Germinal center (tissue), 1 donor: ENCODE measurements at regions not wholly inside any gene's neighbourhood (a gene's known extent, or its start where the extent isn't known, plus 50 kb on each side); places are given as distances from the start of the nearest gene placed in this dataset.
"Not testable (repeated sequence)": the region's sequence is repeated elsewhere in the genome, so short reads cannot be mapped to it uniquely, and the experiment has no call there.

Source experiments
- DNase-seq: peaks from one replicate; pipeline ENCODE4 v3.0.0; 2012; ENCODE audit warnings: mixed read lengths, low spot score

GRCh38 chr7:113217314-113217713 lies 99.0 kb upstream of the SMIM30 start:
- no peak for DNase-seq

- DNase-seq: no peak
Measured at GRCh38 chr7:113216038-113216437, 97.7 kb upstream of the SMIM30 start.

- no peak for DNase-seq
Measured at GRCh38 chr7:113209449-113210203, 91.3 kb upstream of the SMIM30 start.

- no peak for DNase-seq
Measured at GRCh38 chr7:113207931-113208330, 89.6 kb upstream of the SMIM30 start.

- no peak for DNase-seq
Measured at GRCh38 chr7:113207441-113207840, 89.1 kb upstream of the SMIM30 start.

- DNase-seq: no peak
Measured at GRCh38 chr7:113204415-113204814, 86.1 kb upstream of the SMIM30 start.

GRCh38 chr7:113202284-113202683 lies 83.9 kb upstream of the SMIM30 start:
- DNase-seq: no peak

- DNase-seq: no peak
Measured at GRCh38 chr7:113200281-113200680, 81.9 kb upstream of the SMIM30 start.

GRCh38 chr7:113199841-113200240 lies 81.5 kb upstream of the SMIM30 start:
- no peak for DNase-seq

GRCh38 chr7:113199136-113199535 lies 80.8 kb upstream of the SMIM30 start:
- no peak for DNase-seq

- no peak for DNase-seq
Measured at GRCh38 chr7:113198226-113198625, 79.9 kb upstream of the SMIM30 start.

GRCh38 chr7:113197274-113197673 lies 78.9 kb upstream of the SMIM30 start:
- no peak for DNase-seq

GRCh38 chr7:113188396-113188795 lies 70.0 kb upstream of the SMIM30 start:
- DNase-seq: no peak

GRCh38 chr7:113179313-113179712 lies 61.0 kb upstream of the SMIM30 start:
- DNase-seq: no peak

- DNase-seq: no peak
Measured at GRCh38 chr7:113176836-113177235, 58.5 kb upstream of the SMIM30 start.

GRCh38 chr7:113176180-113176579 lies 57.8 kb upstream of the SMIM30 start:
- DNase-seq: not testable (repeated sequence)

GRCh38 chr7:113175525-113176104 lies 57.3 kb upstream of the SMIM30 start:
- no peak for DNase-seq

GRCh38 chr7:113172726-113173125 lies 54.4 kb upstream of the SMIM30 start:
- no peak for DNase-seq

GRCh38 chr7:113170591-113170990 lies 52.2 kb upstream of the SMIM30 start:
- no peak for DNase-seq
